Left renal cortex interstitium (tissue), 4 donors: ENCODE measurements at regions not wholly inside any gene's neighbourhood (a gene's known extent, or its start where the extent isn't known, plus 50 kb on each side); places are given as distances from the start of the nearest gene placed in this dataset.
"Not testable (repeated sequence)": the region's sequence is repeated elsewhere in the genome, so short reads cannot be mapped to it uniquely, and the experiment has no call there.

ENCODE experiments used
- DNase-seq, 4 donors: peaks; one replicate each; pipeline ENCODE4 v3.0.0-alpha.2; 2013; ENCODE audit warnings: low read depth in 4 of 4, low spot score in 2 of 4, missing footprints in 1 of 4

DNA sequence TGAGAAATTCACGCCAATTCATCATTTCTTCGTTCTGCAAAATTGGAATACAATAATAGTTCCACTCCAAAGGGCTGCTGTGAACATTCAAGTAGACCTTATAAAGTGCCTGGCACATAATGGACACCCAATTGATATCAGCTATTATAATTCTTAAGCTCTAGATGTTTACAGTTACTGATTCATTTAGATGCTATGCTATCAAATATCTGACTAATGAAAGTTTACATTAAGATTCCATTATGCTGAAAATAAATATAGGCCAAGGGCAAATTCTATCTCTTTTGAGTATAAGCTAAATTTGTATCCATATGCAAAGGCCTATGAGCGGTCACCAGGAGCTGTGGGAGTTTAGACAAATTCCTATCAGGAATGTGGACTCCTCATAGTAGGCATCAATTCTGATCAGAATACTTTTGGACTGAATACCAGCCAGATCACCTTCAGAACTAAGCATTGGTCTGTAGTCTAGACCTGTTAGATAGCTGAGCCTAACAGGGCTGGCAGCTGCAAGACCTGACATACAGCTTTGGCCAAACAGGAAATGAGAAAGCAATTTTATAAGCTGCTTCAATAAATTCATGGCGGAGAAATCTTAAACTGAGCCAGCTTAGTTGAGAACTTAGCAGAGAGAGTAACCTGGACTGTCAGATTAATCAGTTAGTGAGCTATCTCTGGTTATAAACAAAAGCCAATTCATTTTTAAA, 384.3 kb upstream of the ACTRT1 start:
- no peak for DNase-seq

DNA sequence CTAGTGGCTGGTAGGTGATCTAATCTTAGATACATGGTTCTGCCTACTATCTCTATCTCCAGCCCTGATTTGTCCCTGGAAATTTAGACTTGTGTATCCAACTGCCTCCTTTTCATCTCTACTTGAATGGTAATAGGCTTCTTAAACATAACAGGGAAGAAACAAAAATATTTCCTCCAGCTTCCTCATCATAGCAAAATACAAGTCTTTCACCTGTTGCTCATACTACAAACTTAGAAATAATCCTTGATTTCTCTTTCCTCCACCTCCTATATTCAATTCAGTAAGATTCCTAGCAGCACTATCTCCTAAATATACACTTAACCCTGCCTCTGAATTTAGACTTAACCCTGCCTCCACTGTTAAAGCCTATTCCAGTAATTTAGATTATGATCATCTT, 373.3 kb upstream of the ACTRT1 start:
- no peak for DNase-seq

DNA sequence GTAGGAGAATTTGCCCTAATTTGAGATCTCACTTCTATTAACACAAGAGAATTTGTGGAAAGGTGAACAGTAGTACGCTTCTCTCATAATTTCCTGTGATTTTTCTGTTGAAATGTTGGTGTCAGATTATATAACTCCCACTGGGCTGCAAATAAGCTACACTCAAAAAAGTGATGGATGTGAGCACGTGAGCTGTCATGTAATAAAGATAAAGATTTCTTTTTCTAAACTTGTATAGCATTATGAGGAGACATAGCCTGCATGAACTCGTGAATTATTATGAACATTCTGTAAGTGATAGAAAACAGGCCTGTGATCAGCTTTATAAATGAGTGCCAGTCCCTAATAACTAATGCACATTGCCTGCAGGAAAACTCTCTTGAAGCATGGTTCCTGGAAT, 356.6 kb upstream of the ACTRT1 start:
- no peak for DNase-seq

DNA sequence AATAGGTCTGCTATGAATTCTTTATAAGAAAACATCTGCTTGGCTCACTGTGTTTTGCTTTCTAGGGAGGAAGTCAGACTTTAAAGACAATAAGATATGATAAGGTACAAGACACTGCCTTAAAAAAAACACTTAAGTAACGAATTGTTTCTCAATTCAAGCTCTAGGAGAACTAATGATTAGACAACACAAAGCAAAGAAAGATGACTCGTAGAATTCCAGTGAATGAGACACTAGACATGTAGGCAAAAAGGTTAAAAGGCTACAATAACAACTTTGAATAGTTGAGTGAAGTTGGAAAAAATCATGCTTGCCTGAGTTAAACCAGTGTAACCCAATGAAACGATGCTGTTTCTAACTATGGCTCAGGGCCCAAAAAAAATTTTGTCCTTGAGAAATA, 344.4 kb upstream of the ACTRT1 start:
- DNase-seq: no peak

DNA sequence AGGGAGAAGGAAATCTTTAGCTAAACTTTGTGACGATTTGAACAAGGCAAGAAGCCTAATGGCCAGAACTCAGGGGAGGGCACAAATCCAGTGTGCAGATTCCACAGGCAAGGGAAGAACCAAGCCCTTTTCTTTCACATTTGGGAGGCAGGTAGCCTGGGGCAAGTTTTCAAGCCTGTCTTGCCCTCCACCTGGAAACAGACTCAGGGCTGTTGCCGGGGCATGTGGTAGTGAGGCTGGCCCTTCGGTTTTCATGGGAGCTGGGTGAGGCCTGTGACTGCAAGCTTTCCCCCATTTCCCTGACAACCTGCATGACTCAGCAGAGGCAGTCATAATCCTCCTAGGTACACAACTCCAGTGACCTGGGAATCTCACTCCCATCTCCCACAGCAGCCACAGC, 331.6 kb upstream of the ACTRT1 start:
- DNase-seq: not testable (repeated sequence)

DNA sequence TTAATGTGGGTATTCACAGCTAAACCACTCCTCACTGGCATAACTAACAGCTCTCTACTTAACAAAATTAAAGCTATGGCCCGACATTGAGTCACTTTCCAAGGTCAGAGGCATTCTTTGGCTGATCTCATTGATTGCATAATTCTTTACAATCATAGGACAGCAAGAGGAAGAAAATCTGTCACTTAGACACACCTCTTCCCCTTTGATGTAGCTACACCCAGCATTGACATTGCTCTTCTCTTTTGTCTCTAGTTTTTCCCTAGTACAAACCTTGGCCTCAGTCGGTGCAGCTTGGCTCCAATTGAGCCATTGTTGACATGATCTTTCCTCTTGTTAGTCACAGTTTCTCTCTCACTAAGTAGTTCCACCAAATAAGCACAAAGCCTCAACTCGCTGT, 313.3 kb upstream of the ACTRT1 start:
- no peak for DNase-seq

DNA sequence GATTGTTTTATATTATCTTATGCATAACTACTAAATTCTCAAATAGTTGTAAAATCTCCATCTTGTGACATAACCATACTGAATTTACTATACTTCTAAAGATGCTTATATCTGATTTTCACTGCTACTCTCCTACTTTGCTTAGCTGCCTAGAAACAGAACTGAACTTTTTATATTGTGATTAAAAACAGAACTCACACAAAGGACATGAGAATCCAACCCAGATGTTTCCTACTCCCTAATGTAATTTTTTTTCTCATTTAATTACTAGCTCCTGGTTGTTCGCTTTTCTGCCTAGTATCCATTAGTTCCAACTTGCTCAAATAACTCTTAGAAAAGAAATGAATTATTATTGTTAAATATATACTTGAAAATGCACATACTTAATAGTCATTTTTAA, 283.5 kb upstream of the ACTRT1 start:
- DNase-seq: no peak

DNA sequence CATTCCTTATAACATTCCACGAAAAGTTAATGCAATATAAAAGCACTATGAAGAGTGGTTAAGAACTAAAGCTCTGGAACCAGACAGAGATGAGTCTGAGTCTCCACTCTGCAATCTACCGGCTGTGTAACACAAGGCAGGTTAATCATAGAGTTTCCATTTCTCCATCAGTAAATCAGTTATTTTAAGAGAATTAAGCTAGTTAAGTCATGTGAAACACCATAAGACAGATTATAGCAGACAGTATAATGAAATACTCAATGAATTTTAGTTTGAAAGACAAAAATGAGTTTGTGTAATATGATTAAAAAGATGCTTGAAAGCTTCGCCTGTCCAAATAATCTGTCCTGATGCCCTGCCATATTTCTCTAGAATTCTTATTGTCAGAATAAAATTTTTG, 282.6 kb upstream of the ACTRT1 start:
- DNase-seq: no peak

DNA sequence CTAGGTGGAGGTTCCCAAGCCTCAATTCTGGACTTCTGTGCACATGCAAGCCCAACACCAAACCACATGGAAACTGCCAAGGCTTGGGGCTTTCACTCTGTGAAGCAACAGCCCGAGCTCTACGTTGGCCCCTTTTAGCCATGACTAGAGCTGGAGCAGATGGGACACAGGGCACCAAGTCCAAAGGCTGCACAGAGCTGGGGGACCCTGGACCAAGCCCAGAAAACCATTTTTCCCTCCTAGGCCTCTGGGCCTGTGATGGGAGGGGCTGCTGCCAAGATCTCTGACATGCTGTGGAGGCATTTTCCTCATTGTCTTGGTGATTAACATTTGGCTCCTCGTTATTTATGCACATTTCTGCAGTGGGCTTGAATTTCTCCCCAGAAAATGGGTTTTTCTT, 258.7 kb upstream of the ACTRT1 start:
- no peak for DNase-seq

DNA sequence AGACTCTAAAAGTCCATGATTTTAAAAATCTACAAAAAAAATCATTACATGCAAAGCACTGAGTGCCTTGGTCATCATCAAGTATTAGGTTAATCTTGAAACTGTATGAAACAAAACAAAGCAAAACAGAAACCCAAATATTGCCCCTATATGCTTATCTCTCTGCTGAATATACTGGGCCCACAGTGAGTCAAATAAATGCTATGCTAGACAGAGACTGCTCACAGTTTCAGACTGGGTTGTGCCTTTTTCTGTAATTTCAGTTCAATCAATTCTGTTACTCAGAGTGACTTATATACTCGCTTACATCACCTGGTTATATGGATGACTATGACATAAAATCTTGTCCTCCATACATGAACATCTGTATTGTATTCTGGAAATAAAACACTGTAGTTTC, 257.1 kb upstream of the ACTRT1 start:
- no peak for DNase-seq

DNA sequence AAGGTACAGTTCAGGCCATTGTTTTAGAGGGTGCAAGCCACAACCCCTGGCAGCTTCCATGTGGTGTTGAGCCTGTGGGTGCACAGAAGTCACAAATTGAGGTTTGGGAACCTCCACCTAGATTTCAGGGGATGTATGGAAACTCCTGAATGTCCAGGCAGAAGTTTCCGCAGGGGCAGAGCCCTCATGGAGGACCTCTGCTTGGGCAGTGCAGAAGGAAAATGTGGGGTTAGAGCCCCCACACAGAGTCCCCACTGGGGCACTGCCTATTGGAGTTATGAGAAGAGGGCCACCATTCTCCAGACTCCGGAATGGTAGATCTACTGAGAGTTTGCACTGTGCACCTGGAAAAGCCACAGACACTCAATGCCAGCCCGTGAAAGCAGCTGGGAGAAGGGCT, 242.0 kb upstream of the ACTRT1 start:
- no peak for DNase-seq

DNA sequence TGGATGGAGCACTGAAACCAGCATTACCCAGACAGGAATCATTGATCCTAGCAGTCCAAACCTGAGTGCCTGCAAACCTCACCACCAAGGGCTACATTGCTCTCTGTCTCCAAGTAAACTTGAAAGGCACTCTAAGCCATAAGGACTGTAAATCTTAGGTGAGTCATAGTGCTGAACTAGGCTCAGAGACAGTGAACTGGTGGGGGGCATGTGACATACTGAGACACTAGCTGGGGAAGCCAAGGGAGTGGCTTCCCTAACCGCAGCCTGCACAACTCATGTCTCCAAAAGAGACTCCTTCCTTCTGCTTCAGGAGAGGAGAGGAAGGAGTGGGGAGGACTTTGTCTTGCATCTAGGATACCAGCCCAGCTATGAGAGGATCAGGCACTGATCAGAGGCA, 235.5 kb upstream of the ACTRT1 start:
- no peak for DNase-seq

DNA sequence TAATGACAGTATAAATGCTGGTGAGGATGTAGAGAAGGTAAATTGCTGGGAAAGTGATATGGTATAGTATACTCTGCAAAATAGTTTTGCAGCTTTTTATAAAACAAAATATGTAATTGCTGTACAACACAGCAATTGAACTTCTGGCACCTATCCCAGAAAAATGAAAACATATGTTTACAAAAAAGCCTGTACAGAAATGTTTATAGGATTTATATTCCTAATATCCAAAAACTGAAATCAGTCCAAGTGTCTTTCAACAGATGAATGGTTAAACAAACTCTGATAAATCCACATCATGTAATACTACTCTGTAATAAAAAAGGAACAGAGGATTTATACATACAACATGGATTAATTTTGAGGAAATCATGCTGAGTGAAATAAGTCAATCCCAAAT, 198.4 kb upstream of the ACTRT1 start:
- DNase-seq: no peak

DNA sequence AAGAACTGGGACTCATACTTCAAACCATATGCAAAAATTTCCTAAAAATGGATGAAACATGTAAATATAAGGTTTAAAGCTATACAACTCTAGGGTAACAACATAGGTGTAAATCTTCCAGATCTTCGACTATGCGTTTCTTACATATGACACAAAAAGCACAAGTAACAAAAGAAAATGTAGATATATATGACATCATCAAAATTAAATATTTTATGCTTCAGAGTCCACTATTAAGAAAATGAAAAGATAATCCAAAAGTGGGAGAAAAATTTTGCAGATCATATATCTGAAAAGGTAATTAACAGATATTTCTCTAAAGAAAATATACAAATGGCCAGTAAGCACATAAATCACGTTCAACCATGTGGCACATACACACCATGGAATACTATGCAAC, 164.2 kb upstream of the ACTRT1 start:
- DNase-seq: no peak

DNA sequence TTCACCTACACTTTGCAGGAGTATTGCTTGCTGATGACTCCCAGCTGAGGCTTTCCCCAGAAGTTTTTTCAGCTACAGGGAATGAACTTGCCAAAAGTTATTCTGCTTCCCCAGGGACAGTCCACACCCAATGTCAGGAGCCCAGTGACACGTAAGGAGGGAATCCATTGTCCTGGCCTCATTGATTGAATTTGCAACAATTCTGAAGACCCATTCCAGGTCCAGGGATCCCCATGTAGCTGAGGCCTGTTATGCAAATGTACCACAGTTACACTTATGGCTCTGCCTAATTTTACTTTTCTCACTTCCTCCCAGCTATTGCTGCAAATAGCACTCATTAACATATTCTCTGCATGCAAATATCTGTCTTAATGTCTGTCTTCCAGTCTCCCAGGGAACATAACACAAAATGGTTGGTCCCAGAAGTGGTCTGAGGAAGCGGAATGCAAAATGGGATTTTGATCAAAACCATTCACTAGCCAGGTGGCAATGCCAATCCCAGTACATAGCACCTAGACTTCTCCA, 113.7 kb upstream of the ACTRT1 start:
- DNase-seq: no peak

DNA sequence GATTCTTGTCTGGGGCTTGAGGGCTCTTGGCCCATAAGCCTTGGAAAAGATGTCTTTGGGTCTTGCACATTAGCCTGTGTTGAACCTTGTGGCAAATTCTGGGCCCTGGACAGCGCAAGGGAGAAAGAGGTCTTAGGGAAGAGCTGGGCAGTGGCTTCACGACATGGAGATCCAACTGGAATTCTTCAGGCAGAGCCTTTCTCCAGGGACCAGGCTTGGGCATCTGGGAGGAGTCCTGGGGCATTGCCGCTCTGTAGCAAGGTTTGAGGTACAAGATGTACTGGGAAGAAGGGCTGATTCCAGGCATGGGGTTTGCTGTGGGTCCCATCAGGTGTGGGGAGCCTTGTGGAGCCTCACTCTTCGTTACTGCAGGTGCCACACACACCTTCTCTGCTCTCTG, 104.0 kb upstream of the ACTRT1 start:
- DNase-seq: no peak

DNA sequence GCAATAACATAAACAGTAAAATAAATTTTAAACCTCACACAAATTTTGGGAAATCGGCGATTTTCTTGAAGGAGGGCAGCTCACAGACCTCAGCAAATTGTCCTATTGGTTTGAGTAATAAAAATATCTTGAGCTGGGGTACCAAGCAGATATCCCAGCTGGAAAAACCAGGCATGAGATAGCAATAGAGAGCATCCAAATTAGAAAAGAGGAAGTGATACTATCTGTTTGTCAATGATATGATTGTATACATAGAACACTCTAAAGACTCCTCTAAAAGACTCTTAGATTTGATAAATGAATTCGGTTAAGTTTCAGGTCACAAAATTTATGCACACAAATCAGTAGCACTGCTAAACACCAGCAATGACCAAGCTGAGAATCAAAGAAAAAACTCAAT, 90.5 kb upstream of the ACTRT1 start:
- DNase-seq: no peak

DNA sequence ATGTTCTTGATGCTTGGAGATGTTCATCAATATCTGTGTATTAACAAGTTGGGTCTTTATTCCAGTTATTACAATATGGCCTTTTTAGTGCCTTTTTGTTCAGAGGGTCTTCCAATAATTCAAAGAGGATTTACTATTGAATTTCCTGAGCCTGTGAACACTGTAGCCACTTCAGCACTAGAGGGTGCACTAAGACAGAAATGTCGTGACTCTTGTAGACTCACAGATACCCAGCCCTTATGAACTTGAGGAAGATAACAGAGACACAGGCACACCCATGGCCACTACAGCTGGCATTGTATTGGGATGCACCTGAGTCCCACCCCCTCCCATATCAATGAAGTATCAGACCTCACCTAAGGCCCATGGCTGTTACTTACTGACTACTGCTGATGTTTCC, 54.4 kb upstream of the ACTRT1 start:
- no peak for DNase-seq

DNA sequence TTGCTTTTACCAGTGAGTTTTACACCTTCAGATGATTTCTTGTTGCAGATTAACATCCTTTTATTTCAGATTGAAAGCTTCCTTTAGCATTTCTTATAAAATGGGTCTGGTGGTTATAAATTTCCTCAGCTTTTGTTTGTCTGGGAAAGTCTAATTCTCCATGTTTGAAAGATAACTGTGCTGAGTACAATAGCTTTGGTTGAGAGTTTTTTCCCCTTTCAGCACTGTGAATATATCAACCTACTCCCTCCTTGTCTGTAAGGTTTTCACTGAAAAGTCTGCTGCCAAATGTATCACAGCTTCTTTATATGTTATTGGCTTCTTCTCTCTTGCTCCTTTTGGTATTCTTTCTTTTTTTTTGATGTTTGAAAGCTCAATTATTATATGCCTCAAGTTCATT, 53.5 kb upstream of the ACTRT1 start:
- DNase-seq: no peak
